ENCODE measurements at regions not wholly inside any gene's neighbourhood (a gene's known extent, or its start where the extent isn't known, plus 50 kb on each side); places are given as distances from the start of the nearest gene placed in this dataset.

DNA sequence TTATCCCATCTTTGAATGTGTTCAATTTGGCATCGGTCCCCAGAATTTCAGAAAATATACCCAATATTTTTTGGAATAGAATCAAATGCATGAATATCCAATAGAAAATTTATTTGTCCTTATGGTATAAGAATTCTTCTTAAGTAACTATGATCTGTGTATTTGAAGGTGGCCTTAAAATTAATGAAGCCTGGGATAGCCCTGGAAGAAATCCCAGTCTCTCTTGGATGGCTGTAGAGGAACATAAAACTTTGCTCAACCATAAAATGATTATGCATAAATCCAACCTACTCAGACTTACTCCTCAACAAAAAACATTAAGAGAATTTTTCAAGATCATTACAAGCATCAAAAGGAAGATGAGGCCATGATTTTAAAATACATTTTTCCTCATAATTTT lies 269.4 kb upstream of the SMIM31 start:
- H3K27me3 Mint-ChIP-seq: no peaks in the 10 kb centered on the region
- H3K4me1 Mint-ChIP-seq (ENCODE audit: unreplicated experiment): no peaks in the 10 kb centered on the region
- no peak overlapping the region for H3K4me3 Mint-ChIP-seq
- TF ChIP-seq, protein P1, sequence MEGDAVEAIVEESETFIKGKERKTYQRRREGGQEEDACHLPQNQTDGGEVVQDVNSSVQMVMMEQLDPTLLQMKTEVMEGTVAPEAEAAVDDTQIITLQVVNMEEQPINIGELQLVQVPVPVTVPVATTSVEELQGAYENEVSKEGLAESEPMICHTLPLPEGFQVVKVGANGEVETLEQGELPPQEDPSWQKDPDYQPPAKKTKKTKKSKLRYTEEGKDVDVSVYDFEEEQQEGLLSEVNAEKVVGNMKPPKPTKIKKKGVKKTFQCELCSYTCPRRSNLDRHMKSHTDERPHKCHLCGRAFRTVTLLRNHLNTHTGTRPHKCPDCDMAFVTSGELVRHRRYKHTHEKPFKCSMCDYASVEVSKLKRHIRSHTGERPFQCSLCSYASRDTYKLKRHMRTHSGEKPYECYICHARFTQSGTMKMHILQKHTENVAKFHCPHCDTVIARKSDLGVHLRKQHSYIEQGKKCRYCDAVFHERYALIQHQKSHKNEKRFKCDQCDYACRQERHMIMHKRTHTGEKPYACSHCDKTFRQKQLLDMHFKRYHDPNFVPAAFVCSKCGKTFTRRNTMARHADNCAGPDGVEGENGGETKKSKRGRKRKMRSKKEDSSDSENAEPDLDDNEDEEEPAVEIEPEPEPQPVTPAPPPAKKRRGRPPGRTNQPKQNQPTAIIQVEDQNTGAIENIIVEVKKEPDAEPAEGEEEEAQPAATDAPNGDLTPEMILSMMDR (conservative IDR thresholded peaks at IDR 0.05): no peak
- no peak for DNase-seq (ENCODE audit: extremely low spot score, unreplicated experiment)
- H3K27ac Mint-ChIP-seq: no peak overlapping the region
- H3K36me3 Mint-ChIP-seq: no peaks in the 10 kb centered on the region
- no peaks in the 10 kb centered on the region for H3K9me3 Mint-ChIP-seq

DNA sequence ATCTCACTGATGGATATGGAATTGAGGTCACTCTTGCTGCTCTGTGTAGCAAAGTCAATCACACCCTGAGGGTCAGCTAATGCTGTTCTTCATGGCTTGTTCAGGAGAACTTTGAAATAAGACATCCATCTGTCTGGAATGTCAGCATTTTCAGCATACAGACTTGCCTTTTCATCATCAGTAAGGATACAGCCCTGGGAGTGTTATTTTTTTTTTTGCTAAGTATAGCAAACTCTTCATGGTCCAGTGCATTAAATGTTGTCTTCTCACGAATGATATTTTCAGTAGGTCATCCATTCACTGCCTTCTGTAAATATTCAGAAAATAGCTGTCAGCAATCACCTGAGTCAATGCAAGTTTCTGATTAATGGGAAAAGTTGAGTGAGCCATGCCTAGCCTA lies 268.8 kb upstream of the SMIM31 start:
- no peaks in the 10 kb centered on the region for H3K9me3 Mint-ChIP-seq
- H3K27me3 Mint-ChIP-seq: no peaks in the 10 kb centered on the region
- H3K36me3 Mint-ChIP-seq: no peaks in the 10 kb centered on the region
- no peak overlapping the region for H3K4me3 Mint-ChIP-seq
- H3K27ac Mint-ChIP-seq: no peak overlapping the region
- no peaks in the 10 kb centered on the region for H3K4me1 Mint-ChIP-seq (ENCODE audit: unreplicated experiment)
- TF ChIP-seq, protein P1 (conservative IDR thresholded peaks at IDR 0.05): no peak
- no peak for DNase-seq (ENCODE audit: extremely low spot score, unreplicated experiment)

DNA sequence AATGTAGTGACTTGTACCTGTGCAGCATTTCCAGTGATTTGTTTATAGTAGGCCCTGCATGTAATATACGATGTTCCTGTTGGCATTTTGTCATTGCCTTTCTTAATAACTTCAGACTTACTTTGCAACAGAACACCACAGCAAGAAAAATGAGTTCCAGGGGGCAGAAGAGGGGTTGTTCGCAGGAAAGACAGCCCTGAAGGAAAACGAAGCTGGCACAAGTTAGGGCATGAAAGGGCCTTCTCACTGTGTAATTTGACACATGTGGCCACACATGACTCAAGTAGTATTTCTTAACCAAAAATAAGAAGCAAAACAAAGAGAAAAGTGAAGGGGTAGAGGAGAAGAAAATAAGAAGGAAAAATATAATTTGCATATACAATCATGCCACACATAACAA lies 265.8 kb upstream of the SMIM31 start:
- no peak for DNase-seq (ENCODE audit: extremely low spot score, unreplicated experiment)
- no peak overlapping the region for H3K4me3 Mint-ChIP-seq
- TF ChIP-seq, protein P1 (conservative IDR thresholded peaks at IDR 0.05): no peak
- H3K27me3 Mint-ChIP-seq: no peaks in the 10 kb centered on the region
- no peak overlapping the region for H3K27ac Mint-ChIP-seq
- no peaks in the 10 kb centered on the region for H3K4me1 Mint-ChIP-seq (ENCODE audit: unreplicated experiment)
- no peaks in the 10 kb centered on the region for H3K9me3 Mint-ChIP-seq
- H3K36me3 Mint-ChIP-seq: no peaks in the 10 kb centered on the region

DNA sequence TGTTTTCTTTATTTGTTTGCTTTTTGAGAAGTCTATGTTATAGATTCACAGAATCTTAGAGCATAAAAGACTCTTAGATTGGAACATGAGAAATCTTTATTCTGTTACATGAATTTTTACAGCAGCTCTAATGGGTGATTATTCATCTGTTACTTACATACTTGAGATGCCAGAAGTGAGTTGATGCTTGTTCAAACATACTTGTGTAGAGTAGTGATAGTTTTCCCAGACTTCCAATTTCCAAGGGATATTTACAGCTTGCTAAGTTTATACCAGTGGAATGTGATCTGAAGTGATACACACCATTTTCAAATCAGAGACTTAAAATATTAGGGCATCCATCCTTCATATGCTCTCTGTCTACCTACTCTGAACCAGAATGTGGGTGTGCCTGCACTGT lies 252.9 kb upstream of the SMIM31 start:
- no peak overlapping the region for H3K27ac Mint-ChIP-seq
- H3K9me3 Mint-ChIP-seq: no peaks in the 10 kb centered on the region

DNA sequence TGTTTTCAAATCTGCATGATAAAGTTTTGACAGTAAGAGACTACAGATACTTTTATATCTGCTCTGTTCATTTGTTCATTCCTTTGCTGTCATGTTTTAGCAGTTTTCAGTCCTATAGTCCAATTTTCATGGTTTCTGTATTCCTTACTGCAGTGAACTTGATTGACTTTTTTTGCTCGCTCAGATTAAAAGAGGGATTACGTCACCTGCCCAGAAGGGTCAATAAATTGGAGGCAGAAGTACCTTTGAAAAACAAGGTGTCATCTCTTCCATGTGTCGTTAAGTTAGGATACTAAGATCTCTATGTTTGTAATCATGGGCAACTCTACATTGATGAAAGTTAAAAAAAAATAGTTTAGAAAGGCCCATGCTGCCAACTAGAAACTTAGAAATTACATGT lies 250.1 kb upstream of the SMIM31 start:
- TF ChIP-seq, protein P1 (conservative IDR thresholded peaks at IDR 0.05): no peak
- Mint-ChIP-seq H3K4me3 (no peak overlapping the region), H3K27ac (no peak overlapping the region), H3K4me1 (ENCODE audit: unreplicated experiment) (no peaks in the 10 kb centered on the region), H3K36me3 (no peaks in the 10 kb centered on the region), H3K9me3 (no peaks in the 10 kb centered on the region), H3K27me3 (no peaks in the 10 kb centered on the region)
- DNase-seq (ENCODE audit: extremely low spot score, unreplicated experiment): no peak

More for the DNA sequence above, 252.9 kb upstream of the SMIM31 start:
- TF ChIP-seq, protein P1 (conservative IDR thresholded peaks at IDR 0.05): no peak
- Mint-ChIP-seq H3K36me3 (no peaks in the 10 kb centered on the region), H3K27me3 (no peaks in the 10 kb centered on the region), H3K4me3 (no peak overlapping the region), H3K4me1 (ENCODE audit: unreplicated experiment) (no peaks in the 10 kb centered on the region)
- DNase-seq (ENCODE audit: extremely low spot score, unreplicated experiment): no peak

DNA sequence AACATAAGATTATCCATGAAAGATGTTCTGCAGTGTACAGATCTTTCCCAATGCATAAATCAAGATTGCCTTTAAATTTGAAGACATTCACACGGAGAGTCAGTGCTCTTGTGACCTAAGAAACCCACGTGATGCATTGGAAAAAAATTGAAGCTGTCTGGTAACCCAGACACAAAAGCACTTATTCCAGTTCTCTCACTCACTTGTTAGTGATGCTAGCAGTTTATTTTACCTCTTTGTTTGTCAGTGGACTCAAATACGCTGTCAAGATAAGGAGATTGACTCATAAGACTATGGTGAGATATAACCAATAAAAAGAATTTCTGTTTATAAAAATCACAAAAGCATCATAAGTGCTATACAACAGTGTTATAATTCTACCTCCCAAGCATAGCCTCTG lies 245.8 kb upstream of the SMIM31 start:
- DNase-seq (ENCODE audit: extremely low spot score, unreplicated experiment): no peak
- TF ChIP-seq, protein P1 (conservative IDR thresholded peaks at IDR 0.05): no peak
- H3K36me3 Mint-ChIP-seq: no peaks in the 10 kb centered on the region

More for the DNA sequence above, 245.8 kb upstream of the SMIM31 start:
- Mint-ChIP-seq H3K27me3 (no peaks in the 10 kb centered on the region), H3K27ac (no peak overlapping the region), H3K9me3 (no peaks in the 10 kb centered on the region), H3K4me3 (no peak overlapping the region), H3K4me1 (ENCODE audit: unreplicated experiment) (no peaks in the 10 kb centered on the region)

Data from type B pancreatic cell (in vitro differentiated cells).